ENCODE measurements at regions not wholly inside any gene's neighbourhood (a gene's known extent, or its start where the extent isn't known, plus 50 kb on each side); places are given as distances from the start of the nearest gene placed in this dataset.

DNA sequence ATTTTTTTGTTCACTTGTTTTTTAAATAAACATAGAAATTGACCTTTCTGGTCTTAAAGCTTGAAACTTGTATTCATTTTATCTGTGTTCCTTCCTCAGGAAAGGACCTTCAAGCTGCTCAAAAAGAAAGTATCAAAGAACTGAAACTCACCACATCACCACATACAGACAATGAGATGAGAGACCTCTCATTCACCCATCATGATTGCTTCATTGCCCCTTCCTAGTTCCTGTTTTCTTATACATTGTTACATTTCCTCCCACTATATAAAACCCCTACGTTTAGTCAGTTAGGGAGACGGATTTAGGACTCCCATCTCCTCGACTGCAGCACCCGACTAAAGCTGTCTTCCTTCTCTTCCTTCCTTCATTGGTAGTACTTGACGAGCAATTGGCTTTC is 180.5 kb upstream of the OPRM1 start:
- Mint-ChIP-seq H3K9me3 (no peaks in the 10 kb centered on the region), H3K27me3 (ENCODE audit: insufficient read depth) (peaks cover 3% of the 10 kb centered on the region), H3K36me3 (ENCODE audit: low read depth) (no peaks in the 10 kb centered on the region), H3K4me3 (no peak overlapping the region), H3K4me1 (ENCODE audit: low read depth) (no peaks in the 10 kb centered on the region), H3K27ac (no peak overlapping the region)
- no peak for DNase-seq (ENCODE audit: low spot score)
- intact Hi-C loops (cut with micrococcal nuclease) = no loop called here

DNA sequence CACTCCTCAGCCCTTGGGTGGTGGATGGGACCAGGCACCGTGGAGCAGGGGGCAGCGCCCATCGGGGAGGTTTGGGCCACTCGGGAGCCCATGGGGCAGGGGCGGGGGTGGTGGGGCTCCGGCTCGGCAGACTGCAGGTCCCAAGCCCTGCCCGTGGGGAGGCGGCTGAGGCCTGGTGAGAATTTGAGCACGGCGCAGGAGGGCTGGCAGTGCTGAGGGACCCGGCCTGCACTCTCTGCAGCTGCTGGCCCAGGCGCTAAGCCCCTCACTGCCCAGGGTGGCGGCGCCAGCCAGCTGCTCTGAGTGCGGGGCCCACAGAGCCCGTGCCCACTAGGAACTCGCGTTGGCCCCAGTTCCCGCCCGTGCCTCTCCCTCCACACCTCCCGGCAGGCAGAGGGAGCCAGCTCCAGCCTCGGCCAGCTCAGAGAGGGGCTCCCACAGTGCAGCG is 182.1 kb upstream of the OPRM1 start:
- intact Hi-C loops (cut with micrococcal nuclease) = no loop called here
- H3K27me3 Mint-ChIP-seq (ENCODE audit: insufficient read depth) = peaks cover 2% of the 10 kb centered on the region
- no peak for DNase-seq (ENCODE audit: low spot score)
- no peaks in the 10 kb centered on the region for H3K36me3 Mint-ChIP-seq (ENCODE audit: low read depth)
- no peaks in the 10 kb centered on the region for H3K9me3 Mint-ChIP-seq
- H3K4me1 Mint-ChIP-seq (ENCODE audit: low read depth) = no peaks in the 10 kb centered on the region
- no peak overlapping the region for H3K27ac Mint-ChIP-seq
- no peak overlapping the region for H3K4me3 Mint-ChIP-seq

DNA sequence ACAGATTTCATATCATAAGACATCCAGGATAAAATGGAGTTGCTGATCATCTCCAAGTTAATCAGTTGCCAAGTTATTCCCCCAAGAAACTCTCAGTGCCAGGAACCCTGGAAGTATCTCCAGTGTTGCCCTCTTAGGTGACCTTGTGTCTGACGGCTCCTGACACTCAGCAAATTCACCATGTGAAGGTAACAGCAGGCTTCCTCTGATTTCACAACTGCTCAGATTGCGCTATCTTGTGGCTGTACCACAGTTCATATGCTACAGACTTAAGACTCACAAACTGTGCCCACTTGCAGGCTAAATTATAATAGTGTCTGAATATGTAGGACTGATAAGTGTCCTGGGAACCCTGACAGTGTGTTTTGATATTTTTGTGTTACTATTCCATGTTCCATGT is 186.6 kb upstream of the OPRM1 start:
- Mint-ChIP-seq H3K4me3 (no peak overlapping the region), H3K36me3 (ENCODE audit: low read depth) (no peaks in the 10 kb centered on the region), H3K9me3 (no peaks in the 10 kb centered on the region), H3K27me3 (ENCODE audit: insufficient read depth) (no peaks in the 10 kb centered on the region), H3K4me1 (ENCODE audit: low read depth) (no peaks in the 10 kb centered on the region), H3K27ac (no peak overlapping the region)
- no peak for DNase-seq (ENCODE audit: low spot score)
- intact Hi-C loops (cut with micrococcal nuclease) = no loop called here

- Mint-ChIP-seq H3K4me1 (ENCODE audit: low read depth) (no peaks in the 10 kb centered on the region), H3K27me3 (ENCODE audit: insufficient read depth) (no peaks in the 10 kb centered on the region), H3K27ac (no peak overlapping the region), H3K9me3 (no peaks in the 10 kb centered on the region), H3K36me3 (ENCODE audit: low read depth) (no peaks in the 10 kb centered on the region), H3K4me3 (no peak overlapping the region)
- DNase-seq (ENCODE audit: low spot score) = no peak
- intact Hi-C loops (cut with micrococcal nuclease) = no loop called here
Observed at GRCh38 chr6:153852034-153852433, 187.0 kb upstream of the OPRM1 start.

GRCh38 chr6:153849072-153849779 is 189.8 kb upstream of the OPRM1 start:
- no peak overlapping the region for H3K4me3 Mint-ChIP-seq
- no peak for DNase-seq (ENCODE audit: low spot score)
- no peak overlapping the region for H3K27ac Mint-ChIP-seq
- H3K27me3 Mint-ChIP-seq (ENCODE audit: insufficient read depth) = no peaks in the 10 kb centered on the region
- no peaks in the 10 kb centered on the region for H3K36me3 Mint-ChIP-seq (ENCODE audit: low read depth)
- no peaks in the 10 kb centered on the region for H3K9me3 Mint-ChIP-seq
- H3K4me1 Mint-ChIP-seq (ENCODE audit: low read depth) = no peaks in the 10 kb centered on the region
- intact Hi-C loops (cut with micrococcal nuclease) = no loop called here

GRCh38 chr6:153843420-153843819 is 195.6 kb upstream of the OPRM1 start:
- Mint-ChIP-seq H3K27me3 (ENCODE audit: insufficient read depth) (peaks cover 2% of the 10 kb centered on the region), H3K4me1 (ENCODE audit: low read depth) (no peaks in the 10 kb centered on the region), H3K36me3 (ENCODE audit: low read depth) (no peaks in the 10 kb centered on the region), H3K9me3 (no peaks in the 10 kb centered on the region), H3K4me3 (no peak overlapping the region), H3K27ac (no peak overlapping the region)
- DNase-seq (ENCODE audit: low spot score) = no peak
- intact Hi-C loops (cut with micrococcal nuclease) = no loop called here

DNA sequence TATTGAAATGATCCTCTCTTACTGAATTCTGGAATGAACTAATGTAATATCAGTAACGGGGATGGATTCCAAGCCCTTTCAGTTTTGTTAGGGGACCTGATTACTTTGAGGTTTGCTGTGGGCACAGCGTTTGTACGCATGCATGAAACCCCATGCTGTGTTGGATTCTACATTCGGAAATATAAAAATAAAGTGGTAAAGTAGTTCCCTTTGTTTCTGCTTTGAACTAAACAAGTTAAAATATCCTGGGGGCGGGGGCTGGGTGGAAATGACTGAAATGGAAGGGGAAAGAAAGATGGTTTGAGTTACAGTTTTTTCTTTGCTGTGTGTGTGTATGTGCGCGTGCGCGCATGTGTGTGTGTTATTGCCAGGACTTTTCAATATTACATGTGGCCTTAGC is 196.5 kb upstream of the OPRM1 start:
- no peak for DNase-seq (ENCODE audit: low spot score)
- Mint-ChIP-seq H3K36me3 (ENCODE audit: low read depth) (no peaks in the 10 kb centered on the region), H3K9me3 (no peaks in the 10 kb centered on the region), H3K27ac (no peak overlapping the region), H3K4me1 (ENCODE audit: low read depth) (no peaks in the 10 kb centered on the region), H3K27me3 (ENCODE audit: insufficient read depth) (peaks cover 2% of the 10 kb centered on the region), H3K4me3 (no peak overlapping the region)
- intact Hi-C loops (cut with micrococcal nuclease) = no loop called here

DNA sequence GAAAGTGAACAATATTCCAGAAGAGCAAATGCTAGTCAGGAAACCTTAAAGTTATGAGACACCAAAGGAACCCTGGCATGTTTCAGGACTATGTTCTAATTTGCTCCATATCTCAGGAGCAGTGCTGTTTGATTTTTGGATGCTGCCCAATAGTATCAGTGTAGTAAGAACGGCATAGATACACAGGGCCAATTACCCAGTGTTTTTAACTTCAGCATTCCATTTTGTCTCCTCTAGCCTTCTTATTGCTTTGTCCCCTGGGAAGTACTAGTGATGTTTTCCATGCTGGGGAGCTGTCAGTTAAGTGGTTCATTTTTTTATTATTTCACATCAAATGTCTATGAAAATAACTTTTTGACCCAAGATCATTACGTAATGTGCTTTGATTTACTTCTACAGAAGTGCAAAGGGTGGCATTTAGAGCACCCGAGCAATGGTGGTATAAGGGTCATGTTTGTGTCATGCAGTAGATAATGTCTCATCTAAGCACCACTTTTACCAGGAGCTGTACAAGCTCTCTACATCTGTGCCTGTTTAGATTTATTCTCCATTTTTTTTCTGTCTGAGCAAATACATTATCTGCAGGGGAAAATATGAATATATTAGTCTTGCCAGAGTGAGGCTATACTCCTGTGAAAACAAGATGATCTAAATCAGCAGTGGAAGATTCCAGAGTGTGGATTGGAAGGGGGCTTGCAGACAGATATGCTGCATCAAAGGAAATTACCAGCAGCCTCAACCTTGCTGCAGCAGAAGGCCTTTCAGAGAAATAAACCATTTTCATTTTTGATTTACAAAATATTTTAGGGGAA is 198.8 kb upstream of the OPRM1 start:
- Mint-ChIP-seq H3K27ac (no peak overlapping the region), H3K9me3 (no peaks in the 10 kb centered on the region), H3K36me3 (ENCODE audit: low read depth) (no peaks in the 10 kb centered on the region), H3K27me3 (ENCODE audit: insufficient read depth) (peaks cover 2% of the 10 kb centered on the region), H3K4me3 (no peak overlapping the region), H3K4me1 (ENCODE audit: low read depth) (no peaks in the 10 kb centered on the region)
- no peak for DNase-seq (ENCODE audit: low spot score)
- intact Hi-C loops (cut with micrococcal nuclease) = no loop called here

DNA sequence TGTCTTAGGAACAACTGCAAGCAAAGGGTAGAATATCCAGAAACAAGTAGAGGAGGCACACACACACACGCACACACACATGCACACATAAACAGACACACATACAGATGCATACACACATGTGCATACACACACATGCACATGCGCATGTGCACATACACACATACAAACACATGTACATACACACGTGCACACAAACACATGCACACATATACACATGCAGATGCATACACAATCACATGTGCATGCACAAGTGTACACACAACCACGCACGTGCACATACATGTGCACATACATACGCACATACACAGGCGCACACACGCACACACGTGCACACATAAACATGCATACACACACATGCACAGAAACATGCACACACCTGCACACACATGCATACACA is 206.5 kb upstream of the OPRM1 start:
- H3K9me3 Mint-ChIP-seq = no peaks in the 10 kb centered on the region
- no peaks in the 10 kb centered on the region for H3K36me3 Mint-ChIP-seq (ENCODE audit: low read depth)
- intact Hi-C loops (cut with micrococcal nuclease) = no loop called here
- H3K4me1 Mint-ChIP-seq (ENCODE audit: low read depth) = no peaks in the 10 kb centered on the region
- no peak overlapping the region for H3K4me3 Mint-ChIP-seq
- H3K27me3 Mint-ChIP-seq (ENCODE audit: insufficient read depth) = no peaks in the 10 kb centered on the region
- H3K27ac Mint-ChIP-seq = no peak overlapping the region
- no peak for DNase-seq (ENCODE audit: low spot score)

DNA sequence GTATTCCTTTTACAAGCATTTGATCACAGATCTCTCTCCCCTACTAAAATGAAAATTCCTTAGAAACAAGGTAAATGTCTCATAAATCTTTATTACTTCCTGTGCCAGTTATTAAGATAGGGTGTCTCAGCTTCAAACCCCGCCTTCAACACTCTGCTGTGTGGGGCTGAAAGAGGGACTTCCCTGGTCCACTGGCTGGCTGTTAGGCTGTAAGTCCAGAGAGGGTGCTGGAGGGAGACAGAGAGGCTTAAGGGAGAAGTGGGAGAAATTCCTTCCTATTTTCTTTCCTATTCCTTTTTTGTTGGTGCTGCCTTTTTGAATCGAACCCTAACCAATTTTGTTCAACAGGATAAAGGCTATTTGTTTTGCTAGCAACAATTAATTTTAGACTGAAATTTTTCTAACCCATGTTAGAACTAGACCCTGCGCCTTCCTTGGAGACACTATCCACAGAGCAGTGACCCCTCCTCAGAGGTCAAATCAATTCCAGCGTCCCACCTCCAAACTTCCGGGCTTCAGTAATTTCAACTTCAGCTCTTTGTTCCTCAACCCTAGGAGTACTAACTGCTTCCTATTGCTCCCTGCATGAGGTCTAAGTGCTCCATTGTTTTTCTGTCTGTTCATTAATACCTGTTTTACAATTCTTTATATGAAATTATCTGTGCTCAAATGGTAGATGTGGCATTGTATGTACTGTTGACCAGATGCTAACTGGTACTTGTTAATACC is 207.5 kb upstream of the OPRM1 start:
- intact Hi-C loops (cut with micrococcal nuclease) = no loop called here
- H3K9me3 Mint-ChIP-seq = no peaks in the 10 kb centered on the region
- H3K4me3 Mint-ChIP-seq = no peak overlapping the region
- no peaks in the 10 kb centered on the region for H3K4me1 Mint-ChIP-seq (ENCODE audit: low read depth)
- H3K36me3 Mint-ChIP-seq (ENCODE audit: low read depth) = no peaks in the 10 kb centered on the region
- H3K27ac Mint-ChIP-seq = no peak overlapping the region
- no peak for DNase-seq (ENCODE audit: low spot score)
- no peaks in the 10 kb centered on the region for H3K27me3 Mint-ChIP-seq (ENCODE audit: insufficient read depth)

DNA sequence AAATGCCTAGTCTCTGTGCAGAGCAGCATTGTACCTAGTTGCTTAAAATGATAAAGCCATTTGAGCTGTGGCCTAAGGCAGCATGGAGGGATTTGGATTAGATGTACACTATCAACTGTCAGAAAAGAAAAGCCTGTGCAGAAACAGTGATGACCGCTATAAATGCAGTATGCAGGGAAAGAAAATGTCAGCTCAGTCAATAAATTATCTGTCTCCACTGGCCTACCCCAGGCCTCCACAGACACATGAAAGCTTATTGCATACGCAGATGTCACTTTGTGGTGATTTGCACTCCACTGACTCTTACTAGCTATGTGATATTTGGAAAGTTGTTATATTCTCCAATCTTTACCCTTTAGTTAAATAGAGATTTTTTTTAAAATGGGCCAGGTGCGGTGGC is 221.9 kb upstream of the OPRM1 start:
- Mint-ChIP-seq H3K4me1 (ENCODE audit: low read depth) (no peaks in the 10 kb centered on the region), H3K27me3 (ENCODE audit: insufficient read depth) (no peaks in the 10 kb centered on the region), H3K4me3 (no peak overlapping the region), H3K9me3 (peaks cover 12% of the 10 kb centered on the region), H3K27ac (no peak overlapping the region), H3K36me3 (ENCODE audit: low read depth) (no peaks in the 10 kb centered on the region)
- no peak for DNase-seq (ENCODE audit: low spot score)
- intact Hi-C loops (cut with micrococcal nuclease) = no loop called here

GRCh38 chr6:153816366-153816765 is 222.7 kb upstream of the OPRM1 start:
- H3K36me3 Mint-ChIP-seq (ENCODE audit: low read depth) = no peaks in the 10 kb centered on the region
- intact Hi-C loops (cut with micrococcal nuclease) = no loop called here

GRCh38 chr6:153814136-153814535 is 224.9 kb upstream of the OPRM1 start:
- Mint-ChIP-seq H3K4me1 (ENCODE audit: low read depth) (no peaks in the 10 kb centered on the region), H3K9me3 (peaks cover 12% of the 10 kb centered on the region), H3K27me3 (ENCODE audit: insufficient read depth) (no peaks in the 10 kb centered on the region), H3K27ac (no peak overlapping the region), H3K4me3 (no peak overlapping the region), H3K36me3 (ENCODE audit: low read depth) (no peaks in the 10 kb centered on the region)
- intact Hi-C loops (cut with micrococcal nuclease) = no loop called here
- DNase-seq (ENCODE audit: low spot score) = no peak

More at GRCh38 chr6:153816366-153816765, 222.7 kb upstream of the OPRM1 start:
- Mint-ChIP-seq H3K4me3 (no peak overlapping the region), H3K9me3 (peaks cover 12% of the 10 kb centered on the region), H3K27ac (no peak overlapping the region), H3K27me3 (ENCODE audit: insufficient read depth) (no peaks in the 10 kb centered on the region), H3K4me1 (ENCODE audit: low read depth) (no peaks in the 10 kb centered on the region)
- DNase-seq (ENCODE audit: low spot score) = no peak
